ENCODE measurements at regions not wholly inside any gene's neighbourhood (a gene's known extent, or its start where the extent isn't known, plus 50 kb on each side); places are given as distances from the start of the nearest gene placed in this dataset.

DNA sequence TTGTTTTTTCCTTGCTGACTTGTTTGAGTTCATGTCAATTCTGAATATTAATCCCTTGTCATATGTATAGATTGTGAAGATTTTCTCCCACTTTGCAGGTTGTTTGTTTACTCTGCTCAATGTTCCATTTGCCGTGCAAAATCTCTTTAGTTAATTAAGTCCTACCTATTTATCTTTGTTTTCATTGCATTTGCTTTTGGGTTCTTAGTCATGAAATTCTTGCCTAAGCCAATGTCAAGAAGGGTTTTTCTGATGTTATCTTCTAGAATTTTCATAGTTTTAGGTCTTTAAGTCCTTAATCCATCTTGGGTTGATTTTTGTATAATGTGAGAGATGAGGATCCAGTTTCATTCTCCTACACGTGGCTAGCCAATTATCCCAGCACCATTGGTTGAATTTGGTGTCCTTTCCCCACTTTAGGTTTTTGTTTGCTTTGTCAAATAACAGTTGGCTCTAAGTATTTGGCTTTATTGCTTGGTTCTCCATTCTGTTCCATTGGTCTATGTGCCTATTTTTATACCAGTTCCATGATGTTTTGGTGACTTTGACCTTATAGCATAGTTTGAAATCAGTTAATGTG is 163.1 kb upstream of the PGR start:
- TF ChIP-seq, protein P1, sequence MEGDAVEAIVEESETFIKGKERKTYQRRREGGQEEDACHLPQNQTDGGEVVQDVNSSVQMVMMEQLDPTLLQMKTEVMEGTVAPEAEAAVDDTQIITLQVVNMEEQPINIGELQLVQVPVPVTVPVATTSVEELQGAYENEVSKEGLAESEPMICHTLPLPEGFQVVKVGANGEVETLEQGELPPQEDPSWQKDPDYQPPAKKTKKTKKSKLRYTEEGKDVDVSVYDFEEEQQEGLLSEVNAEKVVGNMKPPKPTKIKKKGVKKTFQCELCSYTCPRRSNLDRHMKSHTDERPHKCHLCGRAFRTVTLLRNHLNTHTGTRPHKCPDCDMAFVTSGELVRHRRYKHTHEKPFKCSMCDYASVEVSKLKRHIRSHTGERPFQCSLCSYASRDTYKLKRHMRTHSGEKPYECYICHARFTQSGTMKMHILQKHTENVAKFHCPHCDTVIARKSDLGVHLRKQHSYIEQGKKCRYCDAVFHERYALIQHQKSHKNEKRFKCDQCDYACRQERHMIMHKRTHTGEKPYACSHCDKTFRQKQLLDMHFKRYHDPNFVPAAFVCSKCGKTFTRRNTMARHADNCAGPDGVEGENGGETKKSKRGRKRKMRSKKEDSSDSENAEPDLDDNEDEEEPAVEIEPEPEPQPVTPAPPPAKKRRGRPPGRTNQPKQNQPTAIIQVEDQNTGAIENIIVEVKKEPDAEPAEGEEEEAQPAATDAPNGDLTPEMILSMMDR (optimal IDR thresholded peaks at IDR 0.05 in 1 of 3, IDR thresholded peaks at IDR 0.05 in 1 of 3, conservative IDR thresholded peaks at IDR 0.05 in 1 of 3; ENCODE audit: extremely low read depth in 1 of 3, insufficient read depth in 2 of 3, low read length in 3 of 3) = no peak
- no peak for TF ChIP-seq EZH2 (IDR thresholded peaks at IDR 0.05; ENCODE audit: low read length)
